LoVo (cell line): ENCODE measurements at regions not wholly inside any gene's neighbourhood (a gene's known extent, or its start where the extent isn't known, plus 50 kb on each side); places are given as distances from the start of the nearest gene placed in this dataset.
"Not testable (repeated sequence)": the region's sequence is repeated elsewhere in the genome, so short reads cannot be mapped to it uniquely, and the experiment has no call there.

Experiments
- DNase-seq: peaks from one replicate; pipeline ENCODE4 v3.0.0-alpha.2; 2016; ENCODE audit warnings: low spot score

GRCh38 chr12:17215759-17216570 lies 610.0 kb upstream of the LMO3 start:
- no peak for DNase-seq

- no peak for DNase-seq
These were observed 609.0 kb upstream of the LMO3 start for GRCh38 chr12:17214929-17215328.

- DNase-seq = no peak
These were observed 600.6 kb upstream of the LMO3 start for GRCh38 chr12:17206553-17206952.

GRCh38 chr12:17204289-17205054 lies 598.5 kb upstream of the LMO3 start:
- no peak for DNase-seq

GRCh38 chr12:17203497-17203896 lies 597.5 kb upstream of the LMO3 start:
- no peak for DNase-seq

- DNase-seq = no peak
These were observed 592.0 kb upstream of the LMO3 start for GRCh38 chr12:17197971-17198370.

- DNase-seq = no peak
These were observed 586.8 kb upstream of the LMO3 start for GRCh38 chr12:17192721-17193120.

- DNase-seq = no peak
These were observed 563.9 kb upstream of the LMO3 start for GRCh38 chr12:17169726-17170471.

- no peak for DNase-seq
These were observed 553.7 kb upstream of the LMO3 start for GRCh38 chr12:17159506-17160300.

- no peak for DNase-seq
These were observed 552.2 kb upstream of the LMO3 start for GRCh38 chr12:17158201-17158600.

- no peak for DNase-seq
These were observed 546.0 kb upstream of the LMO3 start for GRCh38 chr12:17151917-17152316.

GRCh38 chr12:17148706-17149105 lies 542.7 kb upstream of the LMO3 start:
- DNase-seq = no peak

GRCh38 chr12:17142856-17143255 lies 536.9 kb upstream of the LMO3 start:
- no peak for DNase-seq

- no peak for DNase-seq
These were observed 534.0 kb upstream of the LMO3 start for GRCh38 chr12:17139931-17140330.

GRCh38 chr12:17137396-17137795 lies 531.4 kb upstream of the LMO3 start:
- DNase-seq = no peak

- no peak for DNase-seq
These were observed 528.4 kb upstream of the LMO3 start for GRCh38 chr12:17134315-17134714.

- no peak for DNase-seq
These were observed 526.4 kb upstream of the LMO3 start for GRCh38 chr12:17132336-17132735.

GRCh38 chr12:17116538-17116937 lies 510.6 kb upstream of the LMO3 start:
- not testable (repeated sequence) for DNase-seq

GRCh38 chr12:17110316-17110715 lies 504.4 kb upstream of the LMO3 start:
- DNase-seq = no peak

- DNase-seq = no peak
These were observed 503.0 kb upstream of the LMO3 start for GRCh38 chr12:17108877-17109541.

GRCh38 chr12:17104801-17105200 lies 498.8 kb upstream of the LMO3 start:
- no peak for DNase-seq
